IMR-90 (cell line): ENCODE measurements at regions not wholly inside any gene's neighbourhood (a gene's known extent, or its start where the extent isn't known, plus 50 kb on each side); places are given as distances from the start of the nearest gene placed in this dataset.

ENCODE experiments used
- ATAC-seq: fragments of 200-7000 bp; cut with Tn5 transposase; 2 replicates; pipeline ENCODE4 v1.9.1; 2020; ENCODE audit warnings: low read depth, mild to moderate bottlenecking, moderate library complexity
- BruUV-seq: library from RNA; stranded (reverse); fragments of 400-500 nt; replicated peaks from 2 replicates; lab custom pipeline; 2021; lab: Mats Ljungman, UMichigan
- CTCF ChIA-PET: fragments of 300-600 bp; formaldehyde crosslinking; extraction: SDS; loops from one replicate; lab custom pipeline; 2021; ENCODE audit warnings: antibody characterized with exemption; lab: Yijun Ruan, JAX
- POLR2A ChIA-PET: fragments of 300-600 bp; sonication (Branson Sonifier 250); formaldehyde crosslinking; loops from one replicate; lab custom pipeline; 2022; ENCODE audit warnings: antibody characterized with exemption; ENCODE audit not compliant: unreplicated experiment; lab: Charles Lee
- DNase-seq: peaks from one replicate; pipeline ENCODE4 v3.0.0; 2013
- H2AFZ ChIP-seq: replicated peaks from 2 replicates; pipeline ENCODE3; 2013; ENCODE audit warnings: low read length, mild to moderate bottlenecking; ENCODE audit not compliant: poor library complexity
- H2AK5ac ChIP-seq: 2 replicates; pipeline ENCODE4 v1.6.1; 2013; ENCODE audit warnings: low read depth, low read length, inconsistent platforms
- H2AK9ac ChIP-seq: replicated peaks from 2 replicates; pipeline ENCODE3; 2013; ENCODE audit warnings: mild to moderate bottlenecking, low read depth, low read length, moderate library complexity; ENCODE audit not compliant: poor library complexity
- H2BK120ac ChIP-seq: 2 replicates; pipeline ENCODE4 v1.6.1; 2013; ENCODE audit warnings: low read depth, low read length, inconsistent platforms
- H2BK15ac ChIP-seq: 3 replicates; pipeline ENCODE4 v1.6.1; 2013; ENCODE audit warnings: low read depth, low read length, inconsistent platforms
- H2BK20ac ChIP-seq: 2 replicates; pipeline ENCODE4 v1.6.1; 2013; ENCODE audit warnings: low read depth, mild to moderate bottlenecking, inconsistent platforms, low read length, moderate library complexity
- H2BK5ac ChIP-seq: 2 replicates; pipeline ENCODE4 v1.6.1; 2013; ENCODE audit warnings: mild to moderate bottlenecking, low read depth, low read length, inconsistent platforms; ENCODE audit not compliant: poor library complexity, severe bottlenecking
- H3K14ac ChIP-seq: replicated peaks from 2 replicates; pipeline ENCODE4 v1.6.1; 2013; ENCODE audit warnings: low read depth, low read length, inconsistent platforms
- H3K18ac ChIP-seq: 2 replicates; pipeline ENCODE4 v1.6.1; 2013; ENCODE audit warnings: low read depth, low read length, control low read depth
- H3K23ac ChIP-seq: 2 replicates; pipeline ENCODE4 v1.6.1; 2013; ENCODE audit warnings: low read depth, low read length, inconsistent platforms
- H3K27ac ChIP-seq: 2 replicates; pipeline ENCODE4 v1.5.1; 2013; ENCODE audit warnings: mild to moderate bottlenecking, control low read depth, low read length; ENCODE audit not compliant: insufficient read depth
- H3K27me3 ChIP-seq: 2 replicates; pipeline ENCODE4 v1.6.1; 2013; ENCODE audit warnings: low read length; ENCODE audit not compliant: control insufficient read depth, insufficient read depth
- H3K36me3 ChIP-seq: 2 replicates; pipeline ENCODE4 v1.6.1; 2013; ENCODE audit warnings: low read length, mixed read lengths; ENCODE audit not compliant: control insufficient read depth, insufficient read depth
- H3K4ac ChIP-seq: 2 replicates; pipeline ENCODE4 v1.6.1; 2013; ENCODE audit warnings: low read depth, low read length, inconsistent platforms
- H3K4me1 ChIP-seq: 2 replicates; pipeline ENCODE4 v1.6.1; 2013; ENCODE audit warnings: low read length, mixed read lengths; ENCODE audit not compliant: control insufficient read depth, insufficient read depth
- H3K4me2 ChIP-seq: 2 replicates; pipeline ENCODE4 v1.6.1; 2013; ENCODE audit warnings: low read depth, mild to moderate bottlenecking, control low read depth, low read length, moderate library complexity
- H3K4me3 ChIP-seq: 2 replicates; pipeline ENCODE4 v1.5.1; 2013; ENCODE audit warnings: low read depth, mild to moderate bottlenecking, control low read depth, low read length, moderate library complexity; ENCODE audit not compliant: insufficient read depth
- H3K56ac ChIP-seq: 2 replicates; pipeline ENCODE4 v1.6.1; 2013; ENCODE audit warnings: low read length, inconsistent platforms; ENCODE audit not compliant: insufficient read depth; ENCODE audit errors: extremely low read depth
- H3K79me1 ChIP-seq, 2 experiments: 2 replicates each; pipeline ENCODE4 v1.6.1; 2013; ENCODE audit warnings: low read length in 2 of 2, inconsistent platforms in 1 of 2, low read depth in 1 of 2
- H3K9ac ChIP-seq: 2 replicates; pipeline ENCODE4 v1.6.1; 2013; ENCODE audit warnings: low read depth, low read length, control low read depth
- H3K9me1 ChIP-seq: 2 replicates; pipeline ENCODE4 v1.6.1; 2013; ENCODE audit warnings: low read length, inconsistent platforms; ENCODE audit not compliant: insufficient read depth
- H3K9me3 ChIP-seq: 2 replicates; pipeline ENCODE4 v1.6.1; 2013; ENCODE audit warnings: low read length; ENCODE audit not compliant: control insufficient read depth, insufficient read depth
- H4K20me1 ChIP-seq: 2 replicates; pipeline ENCODE4 v1.6.1; 2013; ENCODE audit warnings: low read length, inconsistent platforms; ENCODE audit not compliant: insufficient read depth
- H4K5ac ChIP-seq: 2 replicates; pipeline ENCODE4 v1.6.1; 2013; ENCODE audit warnings: mild to moderate bottlenecking, low read depth, low read length, control low read depth
- H4K8ac ChIP-seq, 2 experiments: 2 replicates each; pipeline ENCODE4 v1.6.1; 2013; ENCODE audit warnings: low read depth in 2 of 2, low read length in 2 of 2, control low read depth in 1 of 2, inconsistent platforms in 1 of 2
- H4K91ac ChIP-seq: 2 replicates; pipeline ENCODE4 v1.6.1; 2013; ENCODE audit warnings: low read depth, low read length, inconsistent platforms; ENCODE audit not compliant: insufficient read depth
- BHLHE40 ChIP-seq: fragments of 150-350 bp; IDR thresholded peaks from 2 replicates; pipeline ENCODE4 v1.6.1; 2016; ENCODE audit warnings: mild to moderate bottlenecking, low read depth, low read length
- CEBPB ChIP-seq: IDR thresholded peaks from 2 replicates; pipeline ENCODE4 v1.6.1; 2012; ENCODE audit warnings: low read depth, low read length, improper control_type of control experiment
- CHD1 ChIP-seq: IDR thresholded peaks from 2 replicates; pipeline ENCODE4 v1.6.1; 2012; ENCODE audit warnings: low read depth, low read length, improper control_type of control experiment
- FOS ChIP-seq: fragments of 150-350 bp; IDR thresholded peaks from 2 replicates; pipeline ENCODE4 v1.6.1; 2016; ENCODE audit warnings: low read depth, low read length
- MAFK ChIP-seq: IDR thresholded peaks from 2 replicates; pipeline ENCODE4 v1.6.1; 2012; ENCODE audit warnings: low read depth, low read length, improper control_type of control experiment
- MAZ ChIP-seq: IDR thresholded peaks from 2 replicates; pipeline ENCODE4 v1.6.1; 2012; ENCODE audit warnings: low read depth, mild to moderate bottlenecking, low read length, improper control_type of control experiment, moderate library complexity, borderline replicate concordance
- MXI1 ChIP-seq: IDR thresholded peaks from 2 replicates; pipeline ENCODE4 v1.6.1; 2012; ENCODE audit warnings: low read depth, mild to moderate bottlenecking, low read length, moderate library complexity, borderline replicate concordance
- POLR2A ChIP-seq: IDR thresholded peaks from 2 replicates; pipeline ENCODE4 v1.6.1; 2012; ENCODE audit warnings: mild to moderate bottlenecking, low read depth, low read length
- RAD21 ChIP-seq: IDR thresholded peaks from 2 replicates; pipeline ENCODE4 v1.6.1; 2012; ENCODE audit warnings: low read length, improper control_type of control experiment
- RFX5 ChIP-seq: IDR thresholded peaks from 2 replicates; pipeline ENCODE4 v1.8.0; 2012; ENCODE audit warnings: low read depth, mild to moderate bottlenecking, low read length, moderate library complexity
- SMC3 ChIP-seq: fragments of 150-350 bp; IDR thresholded peaks from 2 replicates; pipeline ENCODE4 v1.6.1; 2016; ENCODE audit warnings: low read depth, mild to moderate bottlenecking, antibody characterized with exemption, low read length, moderate library complexity
- WGBS, 2 experiments: methylation state at CpG; one replicate each; pipeline versions ENCODE4 v1.1.5 to v1.1.7; 2013; ENCODE audit warnings: missing lambda C conversion rate in 2 of 2; ENCODE audit not compliant: insufficient read length in 1 of 2; ENCODE audit errors: extremely low coverage in 2 of 2; 5-methylcytosine and 5-hydroxymethylcytosine counted together
- dilution Hi-C: fragments of 300-500 bp; cut with HindIII; formaldehyde crosslinking; loops from one replicate; pipeline ENCODE4 v1.14.3; 2018; ENCODE audit warnings: low sequenced_read_pairs; ENCODE audit not compliant: unreplicated experiment
- in situ Hi-C: fragments of 300-500 bp; cut with MboI; formaldehyde crosslinking; loops from 3 replicates; pipeline ENCODE4 v1.14.3; 2019; ENCODE audit warnings: low sequenced_read_pairs, inconsistent platforms, mixed read lengths
- intact Hi-C: fragments of 100-400 bp; cut with micrococcal nuclease; formaldehyde crosslinking; loops from 2 replicates; pipeline ENCODE4 v1.10.0; 2022
- TF ChIP-seq, protein P1 (sequence below): fragments of 150-350 bp; IDR thresholded peaks from 2 replicates; pipeline ENCODE4 v1.6.1; 2016; ENCODE audit warnings: low read depth, mild to moderate bottlenecking, low read length, moderate library complexity, borderline replicate concordance

DNA sequence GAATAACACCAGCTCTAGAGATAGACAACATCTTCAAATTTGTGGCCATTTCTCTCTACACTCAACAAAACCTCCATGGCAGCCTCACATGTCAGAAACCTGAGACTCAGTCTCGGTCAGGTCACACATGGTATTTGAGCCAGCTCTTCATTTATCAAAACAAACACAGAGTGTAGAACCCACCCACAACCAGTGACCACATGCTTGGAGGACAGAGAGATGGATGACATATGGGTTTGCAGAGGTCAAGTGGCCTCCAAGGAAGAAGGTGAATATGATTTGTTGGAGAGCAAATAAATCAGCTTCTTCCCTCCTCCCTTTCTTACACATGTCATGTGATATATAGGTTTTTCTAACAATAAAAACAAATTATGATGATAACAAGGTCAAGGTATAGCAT is 278.1 kb upstream of the LRTM1 start:
- H3K4me1 ChIP-seq = peaks cover 19% of the 10 kb centered on the region
- no peak overlapping the region for H3K27ac ChIP-seq
- peaks cover 0 to 2% of the 10 kb centered on the region in 2 experiments; a peak in 1 of 4 replicates for H3K79me1 ChIP-seq
- no peak overlapping the region for H3K23ac ChIP-seq
- no peaks in the 10 kb centered on the region for H4K20me1 ChIP-seq
- BruUV-seq = no TSS peak
- H2BK20ac ChIP-seq = peak overlapping the region; percentile 61
- H3K9me3 ChIP-seq = no peaks in the 10 kb centered on the region; the same call in 1 of the 2 replicates
- H2AK9ac ChIP-seq = no peak overlapping the region
- no peak overlapping the region for H3K56ac ChIP-seq
- peak overlapping the region; percentile 42; the same call in 1 of the 3 replicates for H2BK15ac ChIP-seq
- no peak overlapping the region for H2BK5ac ChIP-seq
- ATAC-seq (no peak), DNase-seq (peak; percentile 62)
- peak overlapping the region; percentile 66; the same call in 1 of the 2 replicates for H4K5ac ChIP-seq
- CTCF ChIA-PET = no interaction called here
- intact Hi-C loops (no loop called here), dilution Hi-C loops (no loop called here), in situ Hi-C loops (no loop called here)
- no peak overlapping the region; the same call in 1 of the 2 replicates for H2AK5ac ChIP-seq
- H3K27me3 ChIP-seq = no peaks in the 10 kb centered on the region
- POLR2A ChIA-PET = interaction anchor here (0.5 kb wide), 1 partner anchor 135 kb away, joined by 5 read pairs; no protein-coding TSS in a partner anchor
- peaks cover 9% of the 10 kb centered on the region for H3K9me1 ChIP-seq
- peak overlapping the region; percentile 44; the same call in 1 of the 2 replicates for H4K91ac ChIP-seq
- peak overlapping the region; percentile 57 for H3K14ac ChIP-seq
- peak overlapping the region; percentile 63; the same call in 1 of the 2 replicates for H3K18ac ChIP-seq
- H3K4me3 ChIP-seq = no peak overlapping the region
- H3K4me2 ChIP-seq = no peak overlapping the region
- no peak overlapping the region for H3K9ac ChIP-seq
- WGBS, 2 experiments = no CpG with 5 or more reads among the region's 1 CpG
- no peak for TF ChIP-seq BHLHE40
- TF ChIP-seq RFX5 = no peak
- TF ChIP-seq MAZ = no peak
- TF ChIP-seq FOS = no peak
- no peak for TF ChIP-seq MXI1
- TF ChIP-seq POLR2A = no peak
- TF ChIP-seq, protein P1, sequence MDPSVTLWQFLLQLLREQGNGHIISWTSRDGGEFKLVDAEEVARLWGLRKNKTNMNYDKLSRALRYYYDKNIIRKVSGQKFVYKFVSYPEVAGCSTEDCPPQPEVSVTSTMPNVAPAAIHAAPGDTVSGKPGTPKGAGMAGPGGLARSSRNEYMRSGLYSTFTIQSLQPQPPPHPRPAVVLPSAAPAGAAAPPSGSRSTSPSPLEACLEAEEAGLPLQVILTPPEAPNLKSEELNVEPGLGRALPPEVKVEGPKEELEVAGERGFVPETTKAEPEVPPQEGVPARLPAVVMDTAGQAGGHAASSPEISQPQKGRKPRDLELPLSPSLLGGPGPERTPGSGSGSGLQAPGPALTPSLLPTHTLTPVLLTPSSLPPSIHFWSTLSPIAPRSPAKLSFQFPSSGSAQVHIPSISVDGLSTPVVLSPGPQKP = no peak
- TF ChIP-seq SMC3 = no peak
- TF ChIP-seq RAD21 = no peak
- TF ChIP-seq MAFK = no peak
- no peak for TF ChIP-seq CEBPB
- no peak for TF ChIP-seq CHD1
- no peak overlapping the region for H2AFZ ChIP-seq
- H3K36me3 ChIP-seq = no peaks in the 10 kb centered on the region
- H3K4ac ChIP-seq = peak overlapping the region; percentile 1; the same call in 1 of the 2 replicates
- peak overlapping the region in 1 of 2 experiments; percentile 1; a peak in 1 of 4 replicates for H4K8ac ChIP-seq
- H2BK120ac ChIP-seq = peak overlapping the region; percentile 51
